AG09319 (cell line): ENCODE measurements at regions not wholly inside any gene's neighbourhood (a gene's known extent, or its start where the extent isn't known, plus 50 kb on each side); places are given as distances from the start of the nearest gene placed in this dataset.

Source experiments
- DNase-seq: peaks from one replicate; pipeline ENCODE4 v3.0.0-alpha.2; 2010; ENCODE audit warnings: low read depth; ENCODE audit errors: extremely low read depth
- TF ChIP-seq, protein P1 (sequence below): IDR thresholded peaks from 2 replicates; pipeline ENCODE4 v1.5.1; 2011; ENCODE audit warnings: low read depth, mild to moderate bottlenecking, inconsistent platforms, low read length, moderate library complexity

- TF ChIP-seq, protein P1, sequence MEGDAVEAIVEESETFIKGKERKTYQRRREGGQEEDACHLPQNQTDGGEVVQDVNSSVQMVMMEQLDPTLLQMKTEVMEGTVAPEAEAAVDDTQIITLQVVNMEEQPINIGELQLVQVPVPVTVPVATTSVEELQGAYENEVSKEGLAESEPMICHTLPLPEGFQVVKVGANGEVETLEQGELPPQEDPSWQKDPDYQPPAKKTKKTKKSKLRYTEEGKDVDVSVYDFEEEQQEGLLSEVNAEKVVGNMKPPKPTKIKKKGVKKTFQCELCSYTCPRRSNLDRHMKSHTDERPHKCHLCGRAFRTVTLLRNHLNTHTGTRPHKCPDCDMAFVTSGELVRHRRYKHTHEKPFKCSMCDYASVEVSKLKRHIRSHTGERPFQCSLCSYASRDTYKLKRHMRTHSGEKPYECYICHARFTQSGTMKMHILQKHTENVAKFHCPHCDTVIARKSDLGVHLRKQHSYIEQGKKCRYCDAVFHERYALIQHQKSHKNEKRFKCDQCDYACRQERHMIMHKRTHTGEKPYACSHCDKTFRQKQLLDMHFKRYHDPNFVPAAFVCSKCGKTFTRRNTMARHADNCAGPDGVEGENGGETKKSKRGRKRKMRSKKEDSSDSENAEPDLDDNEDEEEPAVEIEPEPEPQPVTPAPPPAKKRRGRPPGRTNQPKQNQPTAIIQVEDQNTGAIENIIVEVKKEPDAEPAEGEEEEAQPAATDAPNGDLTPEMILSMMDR, result no peak
- no peak for DNase-seq
These were observed 52.8 kb upstream of the TMPRSS2 start for GRCh38 chr21:41560661-41561158.

DNA sequence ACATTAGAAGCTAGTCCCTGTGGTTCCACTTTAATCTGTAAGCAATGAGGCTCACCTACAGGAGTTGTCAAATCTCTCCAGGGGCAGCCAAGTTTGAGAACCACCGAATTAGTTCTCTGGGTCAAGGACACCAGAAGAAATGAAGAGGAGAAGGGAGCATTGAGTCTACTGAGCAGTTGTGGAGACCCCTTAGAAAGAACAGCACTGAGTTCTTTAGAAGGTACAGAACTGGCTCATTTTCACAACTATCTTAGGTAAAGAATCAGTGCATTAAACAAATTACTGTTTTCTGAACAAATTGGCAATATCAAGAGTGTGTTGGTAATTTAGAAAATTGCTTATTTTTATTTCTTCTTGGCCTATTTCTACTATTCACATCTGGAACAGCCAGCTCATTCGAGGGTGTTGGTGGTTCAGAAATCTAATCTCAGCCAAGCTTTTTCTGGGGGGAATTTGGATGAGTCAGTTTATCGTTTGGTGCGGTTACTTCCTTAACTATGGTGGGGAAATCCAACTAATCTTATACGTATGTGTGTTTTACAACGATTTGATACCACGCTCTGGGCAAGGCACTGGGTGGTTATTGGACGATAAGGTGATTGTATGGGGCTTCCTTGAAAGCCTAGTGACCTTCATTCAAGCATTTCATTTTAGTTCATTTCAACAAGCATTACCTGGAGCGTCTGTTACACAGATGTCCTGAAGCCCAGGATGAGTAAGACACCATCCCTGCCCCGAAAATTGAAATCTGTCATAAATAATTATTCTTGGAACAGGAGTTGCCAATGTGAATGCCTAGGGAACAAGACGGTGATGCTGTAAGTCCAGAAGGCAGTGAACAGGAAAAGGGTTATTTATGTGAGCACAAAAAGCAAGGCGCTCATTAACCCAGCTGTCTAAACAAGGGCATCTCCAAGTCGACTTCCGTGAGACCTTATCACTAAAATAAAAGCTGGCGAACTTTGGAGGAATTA, 52.0 kb upstream of the TMPRSS2 start:
- DNase-seq, result no peak
- TF ChIP-seq, protein P1, result no peak

DNA sequence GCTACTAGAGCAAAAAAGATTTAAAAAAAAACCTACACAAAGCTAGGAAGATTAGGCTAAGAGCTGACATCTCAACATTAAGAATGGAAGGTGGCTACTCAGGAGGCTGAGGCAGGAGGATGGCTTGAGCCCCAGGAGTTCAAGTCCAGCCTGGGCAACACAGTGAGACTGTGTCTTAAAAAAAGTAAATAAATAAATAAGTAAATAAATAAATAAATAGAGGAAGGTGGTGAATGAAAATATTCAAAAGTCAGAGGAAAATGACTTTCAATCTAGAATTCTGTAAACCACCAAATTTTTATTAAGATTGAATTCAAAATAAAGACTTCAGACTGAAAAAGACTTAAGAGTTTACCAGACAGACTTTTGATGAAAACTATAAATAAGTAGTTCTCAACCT, 50.9 kb upstream of the TMPRSS2 start:
- DNase-seq, result no peak
- TF ChIP-seq, protein P1, result no peak

DNA sequence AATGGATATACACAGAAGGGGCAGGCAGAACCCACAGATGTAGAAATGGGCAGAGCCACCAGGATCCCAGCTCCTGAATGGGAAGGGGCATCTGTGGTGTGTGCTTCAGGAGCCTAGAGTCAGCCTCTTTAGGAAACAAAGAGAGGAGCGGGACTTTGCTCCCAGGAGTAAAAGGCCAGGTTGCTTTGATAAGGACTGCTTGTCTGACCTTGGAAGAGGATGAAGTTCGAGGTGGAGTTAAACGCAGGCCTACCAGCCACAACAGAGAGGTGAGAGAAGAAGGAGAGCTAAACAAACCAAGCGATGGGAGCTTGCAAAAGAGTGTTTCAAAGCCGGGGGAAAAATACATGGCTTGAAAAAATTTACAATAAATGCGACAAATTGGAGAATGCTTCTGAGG, 49.9 kb upstream of the TMPRSS2 start:
- DNase-seq, result no peak

More for the DNA sequence above, 49.9 kb upstream of the TMPRSS2 start:
- TF ChIP-seq, protein P1, result no peak
